ENCODE measurements at regions not wholly inside any gene's neighbourhood (a gene's known extent, or its start where the extent isn't known, plus 50 kb on each side); places are given as distances from the start of the nearest gene placed in this dataset.

GRCh38 chr10:111873041-111873440 is 310.5 kb downstream of the GPAM start:
- Histone ChIP-seq H3K9ac (replicated peaks; ENCODE audit: extremely low read depth, insufficient read depth, low read length) (no peak overlapping the region), H3K27ac (ENCODE audit: insufficient read depth, low read depth, low read length) (no peak overlapping the region), H3K27me3 (ENCODE audit: control insufficient read depth in 2 of 2, insufficient read depth in 2 of 2, low read length in 2 of 2) (no peaks in the 10 kb centered on the region), H3K4me3 (replicated peaks in 1 of 3; ENCODE audit: insufficient read depth in 1 of 3, low read depth in 1 of 3, low read length in 3 of 3) (no peak overlapping the region), H3K9me1 (replicated peaks; ENCODE audit: control insufficient read depth, extremely low read depth, insufficient read depth, low read length) (no peaks in the 10 kb centered on the region), H3K4me2 (ENCODE audit: insufficient read depth, low read length) (no peak overlapping the region), H3K9me3 (replicated peaks; ENCODE audit: control insufficient read depth, insufficient read depth, low read length) (peaks cover 2% of the 10 kb centered on the region), H2AFZ (ENCODE audit: low read depth, low read length) (no peak overlapping the region), H4K20me1 (replicated peaks; ENCODE audit: control insufficient read depth, extremely low read depth, insufficient read depth, low read length) (no peaks in the 10 kb centered on the region), H3K36me3 (ENCODE audit: control insufficient read depth in 2 of 2, extremely low read depth in 1 of 2, insufficient read depth in 2 of 2, low read length in 2 of 2) (no peaks in the 10 kb centered on the region), H3K79me2 (ENCODE audit: control insufficient read depth, insufficient read depth, low read length) (no peaks in the 10 kb centered on the region), H3K4me1 (ENCODE audit: control insufficient read depth, extremely low read depth, insufficient read depth, low read length) (no peaks in the 10 kb centered on the region)
- intact Hi-C loops (cut with micrococcal nuclease) (no loop called here), dilution Hi-C loops (cut with MboI; ENCODE audit: extremely low pct_ligation_motif_present, low sequenced_read_pairs) (no loop called here)
- POLR2A ChIA-PET, result no interaction called here
- CTCF ChIA-PET, result no interaction called here
- DNase-seq (ENCODE audit: low read depth, low spot score) (no peak), FAIRE-seq (no peak)
- TF ChIP-seq EZH2 (IDR thresholded peaks at IDR 0.05; ENCODE audit: borderline replicate concordance, low read depth, low read length, severe bottlenecking) (no peak), MAX (IDR thresholded peaks at IDR 0.05; ENCODE audit: insufficient read depth, insufficient read length) (no peak), MYC (IDR thresholded peaks at IDR 0.05; ENCODE audit: low read depth, low read length) (no peak)
- no TSS peak for BruUV-seq (replicated peaks)

GRCh38 chr10:111873621-111874135 is 309.9 kb downstream of the GPAM start:
- BruUV-seq (replicated peaks), result no TSS peak
- ChIA-PET POLR2A (no interaction called here), CTCF (no interaction called here)
- Histone ChIP-seq H3K27me3 (ENCODE audit: control insufficient read depth in 2 of 2, insufficient read depth in 2 of 2, low read length in 2 of 2) (no peaks in the 10 kb centered on the region), H4K20me1 (replicated peaks; ENCODE audit: control insufficient read depth, extremely low read depth, insufficient read depth, low read length) (no peaks in the 10 kb centered on the region), H3K9me3 (replicated peaks; ENCODE audit: control insufficient read depth, insufficient read depth, low read length) (peaks cover 2% of the 10 kb centered on the region), H3K9ac (replicated peaks; ENCODE audit: extremely low read depth, insufficient read depth, low read length) (no peak overlapping the region), H3K4me1 (ENCODE audit: control insufficient read depth, extremely low read depth, insufficient read depth, low read length) (no peaks in the 10 kb centered on the region), H2AFZ (ENCODE audit: low read depth, low read length) (no peak overlapping the region), H3K36me3 (ENCODE audit: control insufficient read depth in 2 of 2, extremely low read depth in 1 of 2, insufficient read depth in 2 of 2, low read length in 2 of 2) (no peaks in the 10 kb centered on the region), H3K9me1 (replicated peaks; ENCODE audit: control insufficient read depth, extremely low read depth, insufficient read depth, low read length) (no peaks in the 10 kb centered on the region), H3K27ac (ENCODE audit: insufficient read depth, low read depth, low read length) (no peak overlapping the region), H3K4me3 (replicated peaks in 1 of 3; ENCODE audit: insufficient read depth in 1 of 3, low read depth in 1 of 3, low read length in 3 of 3) (no peak overlapping the region), H3K4me2 (ENCODE audit: insufficient read depth, low read length) (no peak overlapping the region), H3K79me2 (ENCODE audit: control insufficient read depth, insufficient read depth, low read length) (no peaks in the 10 kb centered on the region)
- intact Hi-C loops (cut with micrococcal nuclease), result no loop called here
- DNase-seq (ENCODE audit: low read depth, low spot score) (no peak), FAIRE-seq (no peak)
- TF ChIP-seq JUN (IDR thresholded peaks at IDR 0.05; ENCODE audit: borderline replicate concordance, insufficient read depth, insufficient read length, low read depth), result no peak
- no peak for TF ChIP-seq EZH2 (IDR thresholded peaks at IDR 0.05; ENCODE audit: borderline replicate concordance, low read depth, low read length, severe bottlenecking)
- no peak for TF ChIP-seq POLR2A (IDR thresholded peaks at IDR 0.05; ENCODE audit: low read depth, low read length)
- TF ChIP-seq FOS (IDR thresholded peaks at IDR 0.05; ENCODE audit: borderline replicate concordance, insufficient read depth, low read length), result no peak
- no peak for TF ChIP-seq POLR2AphosphoS5 (IDR thresholded peaks at IDR 0.05; ENCODE audit: insufficient read depth, low read depth, low read length)
- no peak for TF ChIP-seq GATA2 (IDR thresholded peaks at IDR 0.05; ENCODE audit: insufficient read depth, insufficient read length, low read depth, low read length)
- TF ChIP-seq CTCF (IDR thresholded peaks at IDR 0.05; ENCODE audit: extremely low read depth in 1 of 2, insufficient read depth in 1 of 2, low read depth in 1 of 2, low read length in 2 of 2), result no peak
- TF ChIP-seq MAX (IDR thresholded peaks at IDR 0.05; ENCODE audit: insufficient read depth, insufficient read length), result no peak
- no peak for TF ChIP-seq MYC (IDR thresholded peaks at IDR 0.05; ENCODE audit: low read depth, low read length)
- dilution Hi-C loops (cut with MboI; ENCODE audit: extremely low pct_ligation_motif_present, low sequenced_read_pairs), result no loop called here

All from endothelial cell of umbilical vein (primary cell).